ENCODE measurements at regions not wholly inside any gene's neighbourhood (a gene's known extent, or its start where the extent isn't known, plus 50 kb on each side); places are given as distances from the start of the nearest gene placed in this dataset.
"Not testable (repeated sequence)": the region's sequence is repeated elsewhere in the genome, so short reads cannot be mapped to it uniquely, and the experiment has no call there.

- DNase-seq: no peak
Measured at GRCh38 chr2:235220331-235220730, 268.5 kb downstream of the SH3BP4 start.

- DNase-seq: no peak
Measured at GRCh38 chr2:235223011-235223410, 270.8 kb upstream of the AGAP1 start.

DNA sequence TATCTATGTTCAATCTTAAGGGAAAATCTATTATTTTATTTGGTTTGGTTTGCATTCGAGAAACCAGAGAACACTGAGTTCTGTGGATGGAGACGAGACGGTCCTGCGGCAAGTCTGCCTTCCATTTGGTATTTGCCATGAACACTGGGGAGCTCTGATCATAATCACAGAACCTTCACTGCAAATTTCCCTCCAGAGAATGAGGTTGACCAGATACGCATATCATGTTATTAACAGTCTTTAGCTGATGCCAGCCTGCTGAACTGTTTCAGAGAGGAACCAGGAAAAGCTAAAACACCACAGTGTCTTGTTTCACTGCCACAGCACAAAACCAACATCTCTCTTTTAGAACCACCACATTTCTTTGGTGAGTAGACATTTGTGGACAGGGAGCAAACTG is 269.4 kb upstream of the AGAP1 start:
- DNase-seq: no peak

DNA sequence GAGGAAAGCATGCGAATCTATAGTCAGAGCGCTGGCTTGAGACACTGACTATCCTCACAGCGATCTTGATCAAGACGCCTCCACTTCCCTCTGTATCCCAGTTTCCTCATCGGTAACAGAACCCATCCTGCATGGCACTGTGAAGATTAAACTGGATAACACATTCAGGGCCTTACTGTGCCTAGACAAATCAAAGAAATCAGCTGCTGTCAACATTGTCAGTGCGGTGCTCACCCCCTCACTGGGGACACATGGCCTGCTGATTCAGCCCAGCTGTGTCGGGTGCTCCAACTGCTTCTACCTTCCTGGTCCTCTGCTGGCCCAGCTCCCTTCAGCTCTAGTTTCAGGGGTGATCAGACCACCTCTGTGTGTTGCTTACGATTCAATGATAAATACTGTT is 268.6 kb upstream of the AGAP1 start:
- DNase-seq: no peak

DNA sequence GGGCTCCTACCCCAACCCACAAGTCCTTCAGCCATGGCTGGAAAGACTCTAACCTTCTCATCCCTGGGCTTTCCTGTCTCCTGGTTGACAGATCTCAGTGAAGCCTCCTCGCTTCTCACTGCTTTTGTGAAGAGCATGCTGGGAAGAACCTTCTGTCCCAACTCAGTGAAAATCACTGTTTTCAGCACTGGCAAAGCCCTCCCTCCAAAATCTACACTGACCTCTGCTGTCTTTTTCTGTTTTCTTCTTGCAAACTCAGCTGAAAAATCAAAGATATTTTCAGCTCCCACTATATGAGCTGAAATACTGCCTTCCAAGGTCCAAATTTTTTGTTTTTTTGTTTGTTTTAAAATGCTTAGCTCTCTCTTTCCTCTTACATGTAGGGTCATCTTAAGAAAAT is 266.3 kb upstream of the AGAP1 start:
- no peak for DNase-seq

DNA sequence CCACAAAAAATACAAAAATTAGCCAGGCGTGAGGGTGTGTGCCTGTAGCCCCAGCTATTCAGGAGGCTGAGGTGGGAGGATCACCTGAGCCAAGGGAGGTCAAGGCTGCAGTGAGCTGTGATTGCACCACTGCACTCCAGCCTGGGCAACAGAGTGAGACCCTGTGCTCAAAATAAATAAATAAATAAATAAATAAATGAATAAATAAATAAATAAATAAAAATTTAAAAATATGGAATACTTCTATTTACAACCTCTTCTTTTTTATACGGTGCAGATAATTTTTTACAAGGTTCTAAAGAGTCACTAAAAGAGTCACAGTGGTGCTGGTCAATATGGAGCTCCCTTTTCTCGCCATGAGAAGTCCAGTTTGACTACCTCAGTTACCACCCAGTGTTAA is 265.4 kb upstream of the AGAP1 start:
- not testable (repeated sequence) for DNase-seq

DNA sequence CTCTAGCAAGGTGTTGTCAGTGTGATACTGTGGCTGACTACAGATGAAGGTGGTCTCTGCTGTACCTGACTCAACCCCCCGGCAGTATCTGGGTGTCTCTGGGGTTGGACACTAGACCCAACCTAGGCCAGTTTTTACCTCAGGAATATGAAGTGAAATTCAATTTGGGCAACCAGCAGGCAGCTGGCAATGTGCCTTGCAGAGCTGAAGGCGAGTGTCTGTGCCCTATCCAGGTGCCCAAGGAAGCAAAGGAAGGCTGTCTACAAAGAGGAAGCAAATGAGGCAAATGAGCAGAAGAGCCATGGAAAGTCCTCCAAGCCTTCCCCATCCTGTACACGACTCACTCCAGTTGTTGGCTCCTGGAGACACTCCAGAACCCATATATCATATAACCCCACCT is 264.6 kb upstream of the AGAP1 start:
- DNase-seq: no peak

GRCh38 chr2:235230821-235231601 is 262.8 kb upstream of the AGAP1 start:
- DNase-seq: no peak

DNA sequence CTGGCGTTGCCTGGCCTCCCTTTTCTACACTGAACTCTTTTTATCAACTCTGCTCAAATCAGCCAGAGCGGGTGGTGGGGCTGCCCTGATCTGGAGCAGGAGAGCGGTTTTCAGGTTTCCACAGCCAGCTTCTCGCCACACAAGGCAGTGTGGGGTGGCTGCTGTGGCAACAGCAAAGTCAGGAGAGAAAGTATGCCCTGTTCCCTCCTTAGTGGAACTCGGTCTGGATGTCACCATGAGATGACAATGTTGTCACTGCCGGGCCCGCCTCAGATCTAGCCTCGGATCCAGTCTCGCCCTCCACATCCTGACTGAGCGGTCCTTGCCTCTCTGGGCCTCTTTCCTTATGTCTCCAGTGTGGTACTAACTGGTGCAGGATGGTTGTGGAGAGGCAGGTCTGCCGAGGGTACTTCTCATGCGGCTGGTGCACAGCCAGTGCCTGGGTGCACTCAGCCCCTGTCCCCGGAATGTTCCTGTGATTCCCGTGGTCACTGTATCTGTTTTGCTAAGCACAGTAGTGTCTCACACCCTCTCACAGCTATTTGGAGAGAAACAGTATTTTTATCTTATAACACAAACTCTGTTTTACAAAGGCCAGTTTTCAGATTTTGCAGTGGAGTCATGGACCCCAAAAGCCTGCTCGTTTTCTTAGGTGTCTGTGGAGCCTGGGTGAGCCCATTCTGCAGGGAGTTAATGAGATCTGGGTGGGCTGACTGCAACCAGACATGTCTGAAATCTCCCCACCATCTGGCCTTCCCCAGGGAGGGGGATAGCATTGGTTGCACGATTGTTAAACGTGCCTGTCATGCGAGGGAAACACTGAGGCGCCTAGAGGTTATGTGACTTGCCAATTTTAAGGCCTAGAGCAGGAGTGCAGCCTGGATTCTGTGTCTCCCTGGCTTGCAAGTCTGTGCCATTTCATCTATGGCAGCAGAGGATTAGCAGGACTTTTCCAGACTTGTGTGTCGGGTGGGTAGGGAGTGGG is 261.1 kb upstream of the AGAP1 start:
- no peak for DNase-seq

DNA sequence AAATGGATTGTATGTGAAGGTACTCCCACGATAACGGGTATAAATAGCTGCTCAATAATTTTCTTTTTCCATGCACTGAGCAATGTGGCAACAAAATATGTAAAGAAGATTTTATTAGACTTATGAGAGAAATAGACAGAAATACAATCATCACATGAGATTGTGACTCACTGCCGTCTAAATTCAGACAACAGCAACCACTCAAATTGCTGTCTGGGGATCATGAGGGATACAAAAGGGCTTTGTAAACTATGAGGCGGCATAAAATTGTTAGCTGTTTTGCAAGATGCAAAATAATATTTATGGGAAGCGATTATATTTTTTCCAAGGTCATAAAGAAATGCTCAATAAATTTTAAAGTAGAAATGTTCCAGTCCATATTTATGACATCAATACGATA is 259.1 kb upstream of the AGAP1 start:
- DNase-seq: no peak

DNA sequence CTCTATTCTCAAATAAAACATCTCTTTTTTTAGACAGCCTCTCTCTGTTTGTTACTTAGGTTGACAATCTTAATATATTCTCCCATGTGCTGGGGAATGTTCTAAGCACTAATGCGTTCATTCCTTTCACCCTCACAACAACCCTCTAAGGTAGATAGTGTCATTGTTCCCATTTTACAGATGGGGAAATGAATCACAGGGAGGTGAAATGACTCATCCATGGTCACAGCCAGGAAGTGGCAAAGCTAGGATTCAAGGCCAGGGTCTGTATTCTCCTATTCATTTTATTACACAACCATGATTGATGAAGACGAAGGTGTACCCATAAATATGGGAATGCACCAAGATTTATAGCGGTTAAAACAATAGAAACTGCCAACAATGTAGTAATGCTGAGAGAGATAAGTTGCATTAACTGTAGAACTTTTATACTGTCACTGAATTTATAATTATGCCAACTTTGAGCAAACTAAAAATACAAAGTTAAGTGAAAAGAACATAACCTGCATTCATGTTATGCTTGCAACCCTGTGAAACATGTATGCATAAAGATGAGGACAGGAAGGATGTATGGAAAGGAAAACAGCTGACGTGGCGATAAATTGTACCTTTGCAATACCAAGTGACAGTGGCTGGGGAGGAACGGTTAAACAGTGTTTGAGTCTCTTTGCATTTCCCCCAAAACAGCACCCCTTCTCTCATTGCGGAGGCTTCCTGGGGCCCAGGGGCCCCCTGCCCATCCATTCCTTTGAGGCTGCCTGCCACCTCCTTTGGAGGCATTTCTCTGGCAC is 257.7 kb upstream of the AGAP1 start:
- no peak for DNase-seq

DNA sequence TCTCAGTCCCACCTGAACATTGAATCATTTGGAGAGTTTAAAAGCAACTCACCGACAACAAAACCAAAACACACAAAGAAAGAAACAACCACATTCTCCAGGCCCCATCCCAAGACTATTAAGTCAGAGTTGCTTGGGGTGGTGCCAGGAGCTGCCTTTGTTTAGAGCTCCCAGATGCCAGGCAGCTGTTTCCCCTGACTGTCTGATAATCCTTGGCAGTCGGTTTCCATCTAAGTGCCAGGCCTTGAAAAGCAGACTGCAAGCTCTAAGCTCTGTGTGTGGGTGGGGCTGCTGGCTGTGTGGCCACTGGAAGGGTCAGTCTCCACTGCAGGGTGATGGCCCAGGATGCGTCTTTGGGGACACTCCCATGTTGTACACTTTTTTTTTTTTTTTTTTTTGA is 255.3 kb upstream of the AGAP1 start:
- DNase-seq: no peak

GRCh38 chr2:235240574-235240973 is 253.3 kb upstream of the AGAP1 start:
- DNase-seq: no peak

GRCh38 chr2:235244255-235245220 is 249.3 kb upstream of the AGAP1 start:
- DNase-seq: peak; percentile 6

DNA sequence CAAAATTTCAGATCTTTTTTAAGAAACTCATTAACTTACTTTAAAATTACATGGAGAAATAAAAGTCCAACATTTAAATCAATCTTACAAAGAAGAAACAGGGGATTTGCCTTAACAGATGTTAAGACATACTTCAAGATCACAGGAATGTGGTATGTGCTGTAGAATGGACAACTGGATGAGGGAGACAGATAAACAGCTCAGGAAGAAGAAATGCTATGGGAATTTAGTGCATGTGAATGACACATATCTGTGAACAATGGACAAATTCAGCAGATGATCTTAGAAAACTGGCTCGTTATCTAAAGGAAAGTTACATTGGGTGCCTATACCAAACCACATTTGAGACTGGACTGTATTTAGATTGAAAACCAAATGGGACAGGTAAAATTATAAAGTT is 246.8 kb upstream of the AGAP1 start:
- DNase-seq: no peak

GRCh38 chr2:235255693-235256092 is 238.2 kb upstream of the AGAP1 start:
- DNase-seq: no peak

DNA sequence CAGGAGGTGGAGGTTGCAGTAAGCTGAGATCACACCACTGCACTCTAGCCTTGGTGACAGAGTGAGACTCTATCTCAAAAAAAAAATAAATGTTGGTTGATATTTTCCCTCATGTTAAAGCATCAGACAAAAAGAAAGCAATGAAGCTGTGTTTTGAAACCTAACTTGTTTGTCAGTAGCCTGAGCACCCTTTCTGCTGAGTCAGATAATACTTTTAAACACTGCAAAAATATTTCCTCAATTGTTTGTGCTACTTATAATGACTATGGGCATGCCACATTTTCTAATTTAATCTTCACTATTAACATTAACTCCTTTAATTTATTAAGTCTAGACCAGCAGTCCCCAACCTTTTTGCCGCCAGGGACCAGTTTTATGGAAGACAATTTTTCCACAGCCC is 236.3 kb upstream of the AGAP1 start:
- DNase-seq: no peak

- no peak for DNase-seq
Measured at GRCh38 chr2:235262750-235263149, 231.1 kb upstream of the AGAP1 start.

- no peak for DNase-seq
Measured at GRCh38 chr2:235263205-235264120, 230.4 kb upstream of the AGAP1 start.

DNA sequence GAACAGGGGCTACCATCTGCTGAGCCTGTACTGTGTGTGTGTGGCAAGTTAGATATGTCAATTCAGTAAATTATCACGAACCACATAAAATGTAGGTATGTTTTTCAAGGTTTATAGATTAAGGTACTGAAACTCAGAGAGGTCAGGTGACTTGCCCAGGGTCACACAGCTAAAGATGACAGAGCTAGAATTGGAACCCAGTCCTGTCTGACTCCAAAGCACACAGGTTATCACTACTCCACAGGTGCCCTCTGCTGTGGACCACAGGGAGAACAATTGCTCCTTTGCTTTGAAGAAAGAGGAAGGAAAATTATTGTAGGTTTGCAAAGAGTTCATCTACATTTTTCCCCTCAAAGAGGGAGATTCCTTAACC is 229.7 kb upstream of the AGAP1 start:
- DNase-seq: no peak

- DNase-seq: no peak
Measured at GRCh38 chr2:235264512-235264911, 229.3 kb upstream of the AGAP1 start.

Data from OCI-M1 (cell line).